ENCODE measurements at regions not wholly inside any gene's neighbourhood (a gene's known extent, or its start where the extent isn't known, plus 50 kb on each side); places are given as distances from the start of the nearest gene placed in this dataset.

GRCh38 chr3:59374818-59375211 is 325.0 kb upstream of the CFAP20DC start:
- Histone ChIP-seq H3K27me3 (replicated peaks; ENCODE audit: insufficient read depth) (no peaks in the 10 kb centered on the region), H3K9me3 (no peaks in the 10 kb centered on the region), H3K36me3 (no peaks in the 10 kb centered on the region), H3K27ac (no peak overlapping the region), H3K4me1 (ENCODE audit: control insufficient read depth in 1 of 2, low read depth in 2 of 2) (no peaks in the 10 kb centered on the region), H3K4me3 (no peak overlapping the region)
- TF ChIP-seq, protein P1, sequence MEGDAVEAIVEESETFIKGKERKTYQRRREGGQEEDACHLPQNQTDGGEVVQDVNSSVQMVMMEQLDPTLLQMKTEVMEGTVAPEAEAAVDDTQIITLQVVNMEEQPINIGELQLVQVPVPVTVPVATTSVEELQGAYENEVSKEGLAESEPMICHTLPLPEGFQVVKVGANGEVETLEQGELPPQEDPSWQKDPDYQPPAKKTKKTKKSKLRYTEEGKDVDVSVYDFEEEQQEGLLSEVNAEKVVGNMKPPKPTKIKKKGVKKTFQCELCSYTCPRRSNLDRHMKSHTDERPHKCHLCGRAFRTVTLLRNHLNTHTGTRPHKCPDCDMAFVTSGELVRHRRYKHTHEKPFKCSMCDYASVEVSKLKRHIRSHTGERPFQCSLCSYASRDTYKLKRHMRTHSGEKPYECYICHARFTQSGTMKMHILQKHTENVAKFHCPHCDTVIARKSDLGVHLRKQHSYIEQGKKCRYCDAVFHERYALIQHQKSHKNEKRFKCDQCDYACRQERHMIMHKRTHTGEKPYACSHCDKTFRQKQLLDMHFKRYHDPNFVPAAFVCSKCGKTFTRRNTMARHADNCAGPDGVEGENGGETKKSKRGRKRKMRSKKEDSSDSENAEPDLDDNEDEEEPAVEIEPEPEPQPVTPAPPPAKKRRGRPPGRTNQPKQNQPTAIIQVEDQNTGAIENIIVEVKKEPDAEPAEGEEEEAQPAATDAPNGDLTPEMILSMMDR (IDR thresholded peaks at IDR 0.05): no peak
- DNase-seq (ENCODE audit: low spot score) (no peak), ATAC-seq (ENCODE audit: insufficient number of reproducible peaks, low FRiP score, low read depth) (no peak)

- Histone ChIP-seq H3K36me3 (no peaks in the 10 kb centered on the region), H3K4me3 (no peak overlapping the region), H3K27me3 (replicated peaks; ENCODE audit: insufficient read depth) (no peaks in the 10 kb centered on the region), H3K9me3 (no peaks in the 10 kb centered on the region), H3K27ac (no peak overlapping the region), H3K4me1 (ENCODE audit: control insufficient read depth in 1 of 2, low read depth in 2 of 2) (no peaks in the 10 kb centered on the region)
- TF ChIP-seq, protein P1 (IDR thresholded peaks at IDR 0.05): no peak
- ATAC-seq (ENCODE audit: insufficient number of reproducible peaks, low FRiP score, low read depth) (no peak), DNase-seq (ENCODE audit: low spot score) (no peak)
Observed at GRCh38 chr3:59374091-59374817, 324.4 kb upstream of the CFAP20DC start.

DNA sequence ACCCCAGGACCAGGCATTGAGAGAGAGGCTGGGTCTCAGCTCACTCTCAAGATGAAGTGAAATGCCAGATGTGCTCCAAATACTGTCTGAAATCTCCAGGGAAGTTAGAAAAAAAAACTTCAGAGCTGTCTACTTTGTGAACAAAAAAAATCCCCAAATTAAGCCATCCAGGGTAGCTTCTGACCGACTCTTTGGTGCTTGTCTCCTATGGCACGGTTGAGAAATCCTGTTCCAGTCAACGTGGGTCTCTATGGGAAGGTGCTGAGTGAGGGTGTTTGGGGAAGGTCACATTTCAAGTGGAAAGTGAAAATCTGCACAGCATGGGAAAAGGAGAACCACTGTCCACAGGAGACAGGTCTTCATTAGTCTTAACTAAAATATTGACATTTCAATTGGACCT is 322.5 kb upstream of the CFAP20DC start:
- H3K27me3 ChIP-seq (replicated peaks; ENCODE audit: insufficient read depth): no peaks in the 10 kb centered on the region
- ATAC-seq (ENCODE audit: insufficient number of reproducible peaks, low FRiP score, low read depth) (no peak), DNase-seq (ENCODE audit: low spot score) (no peak)
- no peak overlapping the region for H3K4me3 ChIP-seq
- no peaks in the 10 kb centered on the region for H3K4me1 ChIP-seq (ENCODE audit: control insufficient read depth in 1 of 2, low read depth in 2 of 2)
- H3K36me3 ChIP-seq: no peaks in the 10 kb centered on the region
- TF ChIP-seq, protein P1 (IDR thresholded peaks at IDR 0.05): no peak
- no peak overlapping the region for H3K27ac ChIP-seq
- no peaks in the 10 kb centered on the region for H3K9me3 ChIP-seq

DNA sequence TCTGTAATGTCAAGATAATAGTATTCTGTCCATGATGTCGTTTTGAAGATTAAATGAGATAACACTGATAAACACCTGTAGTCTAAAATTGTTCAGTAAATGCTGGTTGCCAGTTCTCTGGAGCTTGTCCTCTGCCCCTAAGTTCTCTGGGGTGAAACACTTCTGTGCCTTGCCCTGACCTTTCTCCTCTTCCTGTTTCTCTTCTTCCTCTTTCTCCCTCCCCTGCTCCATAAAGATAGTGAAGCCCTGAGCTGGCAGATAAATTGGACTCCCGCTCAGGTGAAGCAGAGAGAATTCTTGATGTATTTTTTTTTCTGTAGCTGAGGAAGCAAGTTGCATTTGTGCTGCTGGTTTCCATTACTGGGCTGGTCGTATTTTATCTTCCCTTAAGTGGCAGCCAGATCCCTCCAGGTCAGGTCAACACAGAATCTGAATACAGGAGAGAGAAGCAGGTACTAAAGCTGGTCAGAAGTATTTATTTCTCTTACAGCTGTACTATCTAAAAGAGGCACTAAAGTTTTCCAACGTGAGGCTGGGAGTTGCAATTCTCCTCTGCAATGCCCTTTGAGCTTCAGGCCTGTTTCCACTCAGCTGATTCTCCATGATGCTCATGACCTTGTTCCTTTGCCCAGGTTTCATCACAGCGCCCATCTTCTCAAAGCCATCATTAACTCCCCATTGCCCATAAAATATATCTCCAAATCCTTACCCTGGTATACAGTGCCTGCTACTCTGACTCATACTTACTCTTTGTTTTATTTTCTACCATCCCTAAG is 319.3 kb upstream of the CFAP20DC start:
- Histone ChIP-seq H3K36me3 (no peaks in the 10 kb centered on the region), H3K9me3 (no peaks in the 10 kb centered on the region), H3K27ac (no peak overlapping the region), H3K4me1 (ENCODE audit: control insufficient read depth in 1 of 2, low read depth in 2 of 2) (no peaks in the 10 kb centered on the region), H3K4me3 (no peak overlapping the region), H3K27me3 (replicated peaks; ENCODE audit: insufficient read depth) (no peaks in the 10 kb centered on the region)
- ATAC-seq (ENCODE audit: insufficient number of reproducible peaks, low FRiP score, low read depth): no peak
- TF ChIP-seq, protein P1 (IDR thresholded peaks at IDR 0.05): no peak
- no peak for DNase-seq (ENCODE audit: low spot score)

GRCh38 chr3:59367150-59367549 is 317.3 kb upstream of the CFAP20DC start:
- H3K9me3 ChIP-seq: no peaks in the 10 kb centered on the region
- TF ChIP-seq, protein P1 (IDR thresholded peaks at IDR 0.05): no peak
- DNase-seq (ENCODE audit: low spot score): no peak

More at GRCh38 chr3:59367150-59367549, 317.3 kb upstream of the CFAP20DC start:
- no peaks in the 10 kb centered on the region for H3K27me3 ChIP-seq (replicated peaks; ENCODE audit: insufficient read depth)
- no peaks in the 10 kb centered on the region for H3K36me3 ChIP-seq
- H3K27ac ChIP-seq: no peak overlapping the region
- H3K4me1 ChIP-seq (ENCODE audit: control insufficient read depth in 1 of 2, low read depth in 2 of 2): no peaks in the 10 kb centered on the region
- ATAC-seq (ENCODE audit: insufficient number of reproducible peaks, low FRiP score, low read depth): no peak
- no peak overlapping the region for H3K4me3 ChIP-seq
